ENCODE measurements at regions not wholly inside any gene's neighbourhood (a gene's known extent, or its start where the extent isn't known, plus 50 kb on each side); places are given as distances from the start of the nearest gene placed in this dataset.
A peak's percentile ranks its signal among the peaks of the same experiment; 100 is the strongest.

DNA sequence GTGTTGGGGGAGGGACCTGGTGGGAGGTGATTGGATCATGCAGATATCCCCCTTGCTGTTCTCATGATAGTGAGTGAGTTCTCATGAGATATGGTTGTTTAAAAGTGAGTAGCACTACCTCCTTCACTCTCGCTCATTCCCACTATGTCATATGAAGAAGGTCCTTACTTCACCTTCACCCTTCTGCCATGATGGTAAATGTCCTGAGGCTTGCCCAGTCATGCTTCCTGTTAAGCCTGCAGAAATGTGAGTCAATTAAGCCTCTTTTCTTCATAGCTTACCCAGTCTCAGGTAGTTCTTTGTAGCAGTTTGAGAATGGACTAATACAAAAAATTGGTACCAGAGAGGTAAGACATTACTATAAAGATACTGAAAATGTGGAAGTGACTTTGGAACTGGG is 425.9 kb downstream of the HTR1B start:
- no peak overlapping the region for H3K4me3 ChIP-seq (ENCODE audit: low read depth, low read length)

DNA sequence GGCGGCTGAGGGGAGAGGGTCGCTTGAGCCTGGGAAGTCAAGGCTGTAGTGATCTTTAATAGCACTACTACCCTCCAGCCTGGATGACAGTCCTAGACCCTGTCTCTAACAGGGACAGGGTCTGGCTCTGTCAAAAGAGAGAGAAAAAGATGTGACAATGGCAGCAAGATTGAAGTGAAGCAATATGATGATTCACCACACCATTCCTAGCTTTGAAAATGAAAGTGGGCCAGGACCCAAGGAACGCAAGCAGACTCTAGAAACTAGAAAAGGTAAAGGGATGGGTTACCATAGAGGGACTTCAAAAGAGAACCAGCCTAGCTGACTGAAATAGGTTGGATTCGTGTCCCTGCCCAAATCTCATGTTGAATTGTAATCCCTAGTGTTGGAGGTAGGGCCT is 426.9 kb downstream of the HTR1B start:
- DNase-seq (ENCODE audit: low read depth, low spot score): no peak
- ChIA-PET CTCF (no interaction called here), POLR2A (no interaction called here)
- peaks cover 11% of the 10 kb centered on the region for H3K9me3 ChIP-seq (ENCODE audit: control insufficient read depth, insufficient read depth, low read length)
- H3K27ac ChIP-seq (ENCODE audit: low read depth, low read length): no peak overlapping the region
- H3K27me3 ChIP-seq (ENCODE audit: control insufficient read depth, insufficient read depth, low read length): no peaks in the 10 kb centered on the region
- TF ChIP-seq, protein P1, sequence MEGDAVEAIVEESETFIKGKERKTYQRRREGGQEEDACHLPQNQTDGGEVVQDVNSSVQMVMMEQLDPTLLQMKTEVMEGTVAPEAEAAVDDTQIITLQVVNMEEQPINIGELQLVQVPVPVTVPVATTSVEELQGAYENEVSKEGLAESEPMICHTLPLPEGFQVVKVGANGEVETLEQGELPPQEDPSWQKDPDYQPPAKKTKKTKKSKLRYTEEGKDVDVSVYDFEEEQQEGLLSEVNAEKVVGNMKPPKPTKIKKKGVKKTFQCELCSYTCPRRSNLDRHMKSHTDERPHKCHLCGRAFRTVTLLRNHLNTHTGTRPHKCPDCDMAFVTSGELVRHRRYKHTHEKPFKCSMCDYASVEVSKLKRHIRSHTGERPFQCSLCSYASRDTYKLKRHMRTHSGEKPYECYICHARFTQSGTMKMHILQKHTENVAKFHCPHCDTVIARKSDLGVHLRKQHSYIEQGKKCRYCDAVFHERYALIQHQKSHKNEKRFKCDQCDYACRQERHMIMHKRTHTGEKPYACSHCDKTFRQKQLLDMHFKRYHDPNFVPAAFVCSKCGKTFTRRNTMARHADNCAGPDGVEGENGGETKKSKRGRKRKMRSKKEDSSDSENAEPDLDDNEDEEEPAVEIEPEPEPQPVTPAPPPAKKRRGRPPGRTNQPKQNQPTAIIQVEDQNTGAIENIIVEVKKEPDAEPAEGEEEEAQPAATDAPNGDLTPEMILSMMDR (IDR thresholded peaks at IDR 0.05; ENCODE audit: low read depth, low read length): no peak
- no peak overlapping the region for H3K4me3 ChIP-seq (ENCODE audit: low read depth, low read length)

More for the DNA sequence above, 425.9 kb downstream of the HTR1B start:
- ChIA-PET POLR2A (no interaction called here), CTCF (no interaction called here)
- no peak for DNase-seq (ENCODE audit: low read depth, low spot score)
- peaks cover 11% of the 10 kb centered on the region for H3K9me3 ChIP-seq (ENCODE audit: control insufficient read depth, insufficient read depth, low read length)
- no peak overlapping the region for H3K27ac ChIP-seq (ENCODE audit: low read depth, low read length)
- TF ChIP-seq, protein P1 (IDR thresholded peaks at IDR 0.05; ENCODE audit: low read depth, low read length): no peak
- no peaks in the 10 kb centered on the region for H3K27me3 ChIP-seq (ENCODE audit: control insufficient read depth, insufficient read depth, low read length)

- Histone ChIP-seq H3K27me3 (ENCODE audit: control insufficient read depth, insufficient read depth, low read length) (no peaks in the 10 kb centered on the region), H3K9me3 (ENCODE audit: control insufficient read depth, insufficient read depth, low read length) (peaks cover 11% of the 10 kb centered on the region), H3K4me3 (ENCODE audit: low read depth, low read length) (no peak overlapping the region), H3K27ac (ENCODE audit: low read depth, low read length) (no peak overlapping the region)
- TF ChIP-seq, protein P1 (IDR thresholded peaks at IDR 0.05; ENCODE audit: low read depth, low read length): no peak
- ChIA-PET CTCF (no interaction called here), POLR2A (no interaction called here)
- peak; percentile 67 for DNase-seq (ENCODE audit: low read depth, low spot score)
Measured at GRCh38 chr6:77034161-77034560, 429.1 kb downstream of the HTR1B start.

DNA sequence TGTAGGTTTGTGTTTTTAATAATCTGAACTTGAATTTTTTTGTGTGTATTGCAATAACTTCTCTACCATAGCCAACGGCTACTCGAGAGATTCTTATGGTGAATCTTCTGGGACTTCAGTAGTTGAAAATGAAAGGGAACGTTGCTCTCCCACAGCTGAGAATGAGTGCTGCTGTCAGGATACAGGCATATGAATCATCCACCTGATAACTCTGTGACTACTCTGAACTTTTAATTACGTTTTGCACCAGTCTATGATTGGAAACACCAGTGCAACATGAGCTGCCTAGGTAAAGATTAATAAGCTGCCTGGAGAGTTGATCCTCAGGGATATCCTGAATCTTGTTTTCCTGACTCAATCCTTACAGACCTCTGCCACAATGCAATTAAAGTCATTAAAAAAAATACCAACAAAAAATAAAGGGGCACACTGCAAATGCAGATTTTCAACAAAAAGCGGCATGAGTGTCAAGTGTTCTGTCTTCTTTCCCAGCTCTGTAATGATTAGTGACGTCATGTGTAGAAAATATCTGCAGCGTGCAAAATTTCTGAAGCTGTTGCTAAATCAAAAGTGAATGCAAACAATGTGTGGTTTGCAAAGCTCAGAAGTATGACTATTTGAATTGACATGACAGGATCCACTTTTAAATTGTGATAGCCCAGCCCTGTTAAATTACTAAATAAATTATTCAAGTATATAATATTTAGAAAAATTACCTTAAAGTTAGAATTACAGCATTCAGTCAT is 432.2 kb downstream of the HTR1B start:
- TF ChIP-seq, protein P1 (IDR thresholded peaks at IDR 0.05; ENCODE audit: low read depth, low read length): no peak
- Histone ChIP-seq H3K4me3 (ENCODE audit: low read depth, low read length) (no peak overlapping the region), H3K27ac (ENCODE audit: low read depth, low read length) (no peak overlapping the region), H3K27me3 (ENCODE audit: control insufficient read depth, insufficient read depth, low read length) (no peaks in the 10 kb centered on the region), H3K9me3 (ENCODE audit: control insufficient read depth, insufficient read depth, low read length) (peaks cover under 1% of the 10 kb centered on the region)
- DNase-seq (ENCODE audit: low read depth, low spot score): no peak
- POLR2A ChIA-PET: no interaction called here
- CTCF ChIA-PET: no interaction called here

DNA sequence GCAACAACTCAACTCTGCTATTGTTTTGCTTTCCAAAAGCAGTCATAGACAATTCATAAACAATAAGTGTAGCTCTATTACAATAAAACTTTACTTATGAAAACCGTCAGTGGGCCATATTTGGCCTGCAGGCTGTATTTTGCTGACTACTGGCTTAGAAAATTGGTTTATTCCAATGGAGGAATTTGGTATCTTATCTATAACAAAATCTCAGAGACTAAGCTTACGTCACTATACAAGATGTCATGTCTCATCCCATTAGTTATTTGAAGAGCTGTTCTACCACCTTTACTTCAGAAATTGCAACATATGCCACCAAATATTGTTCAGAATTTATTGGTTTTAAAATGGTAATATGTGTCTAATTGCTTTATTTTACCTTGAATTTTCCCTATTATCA is 436.9 kb downstream of the HTR1B start:
- no peaks in the 10 kb centered on the region for H3K27me3 ChIP-seq (ENCODE audit: control insufficient read depth, insufficient read depth, low read length)
- TF ChIP-seq, protein P1 (IDR thresholded peaks at IDR 0.05; ENCODE audit: low read depth, low read length): no peak
- no peak overlapping the region for H3K4me3 ChIP-seq (ENCODE audit: low read depth, low read length)
- CTCF ChIA-PET: no interaction called here
- H3K27ac ChIP-seq (ENCODE audit: low read depth, low read length): no peak overlapping the region
- DNase-seq (ENCODE audit: low read depth, low spot score): no peak
- H3K9me3 ChIP-seq (ENCODE audit: control insufficient read depth, insufficient read depth, low read length): no peaks in the 10 kb centered on the region
- POLR2A ChIA-PET: no interaction called here
